Smooth muscle cell (in vitro differentiated cells): ENCODE measurements at regions not wholly inside any gene's neighbourhood (a gene's known extent, or its start where the extent isn't known, plus 50 kb on each side); places are given as distances from the start of the nearest gene placed in this dataset.

Experiments
- DNase-seq: peaks from one replicate; lab custom pipeline; 2025; ENCODE audit not compliant: unreplicated experiment; lab: John Stamatoyannopoulos, UW
- H2AFZ ChIP-seq: fragments of 200-600 bp; sonication (generic); 2 replicates; pipeline ENCODE4 v1.6.0; 2016; ENCODE audit warnings: antibody characterized with exemption, low read depth, mild to moderate bottlenecking
- H3F3A ChIP-seq: fragments of 200-600 bp; sonication (generic); 2 replicates; pipeline ENCODE4 v1.6.0; 2017; ENCODE audit warnings: antibody characterized with exemption, low read depth
- H3K27ac ChIP-seq: fragments of 200-600 bp; sonication (generic); 2 replicates; pipeline ENCODE4 v1.5.1; 2016; ENCODE audit warnings: low read depth, mild to moderate bottlenecking
- H3K27me3 ChIP-seq: fragments of 200-600 bp; sonication (generic); 2 replicates; pipeline ENCODE4 v1.6.1; 2016; ENCODE audit warnings: low read depth, mild to moderate bottlenecking
- H3K36me3 ChIP-seq: fragments of 200-600 bp; sonication (generic); 2 replicates; pipeline ENCODE4 v1.5.1; 2016; ENCODE audit warnings: low read depth
- H3K4me1 ChIP-seq: fragments of 200-600 bp; sonication (generic); 2 replicates; pipeline ENCODE4 v1.5.1; 2016; ENCODE audit warnings: low read depth
- H3K4me2 ChIP-seq: fragments of 200-600 bp; sonication (generic); 2 replicates; pipeline ENCODE4 v1.6.0; 2016; ENCODE audit warnings: mild to moderate bottlenecking
- H3K4me3 ChIP-seq: fragments of 200-600 bp; sonication (generic); 2 replicates; pipeline ENCODE4 v1.5.1; 2016; ENCODE audit warnings: mild to moderate bottlenecking
- H3K79me2 ChIP-seq: fragments of 200-600 bp; sonication (generic); 2 replicates; pipeline ENCODE4 v1.6.0; 2016; ENCODE audit warnings: low read depth, mild to moderate bottlenecking
- H3K9ac ChIP-seq: fragments of 200-600 bp; sonication (generic); 2 replicates; pipeline ENCODE4 v1.6.0; 2016; ENCODE audit warnings: low read depth
- H3K9me3 ChIP-seq: fragments of 200-600 bp; sonication (generic); replicated peaks from 2 replicates; pipeline ENCODE4 v1.5.1; 2016; ENCODE audit warnings: low read depth
- H4K20me1 ChIP-seq: fragments of 200-600 bp; sonication (generic); 2 replicates; pipeline ENCODE4 v1.6.0; 2016; ENCODE audit warnings: low read depth
- WGBS: methylation state at CpG from one replicate; pipeline ENCODE4 v1.1.7; 2016; ENCODE audit warnings: low lambda C conversion rate; 5-methylcytosine and 5-hydroxymethylcytosine counted together
- TF ChIP-seq, protein P1 (sequence below): fragments of 200-600 bp; sonication (generic); IDR thresholded peaks from 2 replicates; pipeline ENCODE4 v1.5.1; 2017; ENCODE audit warnings: borderline replicate concordance, mild to moderate bottlenecking, antibody characterized with exemption; ENCODE audit not compliant: insufficient read depth, poor library complexity, severe bottlenecking

DNA sequence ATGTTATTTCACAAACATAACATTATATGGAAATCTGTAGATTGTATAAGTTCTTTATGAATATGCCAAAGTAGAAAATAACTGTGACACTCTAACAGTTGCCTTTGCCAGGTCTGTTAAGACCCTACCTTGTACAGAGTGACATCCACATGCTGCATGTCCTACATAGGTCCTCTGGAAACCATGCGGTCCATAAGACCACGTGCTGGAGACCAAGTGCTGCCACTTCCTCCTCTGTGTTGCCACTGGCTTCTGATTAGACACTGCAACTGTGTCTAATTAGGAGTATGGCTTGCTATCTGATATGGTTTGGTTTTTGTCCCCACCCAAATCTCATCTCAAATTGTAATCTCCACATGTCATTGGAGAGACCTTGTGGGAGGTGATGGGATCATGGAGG, 855.5 kb upstream of the SEMA6D start:
- 98% methylated on average over 2 of the region's 2 CpGs for WGBS
- no peak overlapping the region for H3K9ac ChIP-seq
- H3F3A ChIP-seq: no peaks in the 10 kb centered on the region
- no peak overlapping the region for H2AFZ ChIP-seq
- no peaks in the 10 kb centered on the region for H3K4me1 ChIP-seq
- no peaks in the 10 kb centered on the region for H4K20me1 ChIP-seq
- H3K27me3 ChIP-seq: no peaks in the 10 kb centered on the region
- no peaks in the 10 kb centered on the region for H3K9me3 ChIP-seq
- TF ChIP-seq, protein P1, sequence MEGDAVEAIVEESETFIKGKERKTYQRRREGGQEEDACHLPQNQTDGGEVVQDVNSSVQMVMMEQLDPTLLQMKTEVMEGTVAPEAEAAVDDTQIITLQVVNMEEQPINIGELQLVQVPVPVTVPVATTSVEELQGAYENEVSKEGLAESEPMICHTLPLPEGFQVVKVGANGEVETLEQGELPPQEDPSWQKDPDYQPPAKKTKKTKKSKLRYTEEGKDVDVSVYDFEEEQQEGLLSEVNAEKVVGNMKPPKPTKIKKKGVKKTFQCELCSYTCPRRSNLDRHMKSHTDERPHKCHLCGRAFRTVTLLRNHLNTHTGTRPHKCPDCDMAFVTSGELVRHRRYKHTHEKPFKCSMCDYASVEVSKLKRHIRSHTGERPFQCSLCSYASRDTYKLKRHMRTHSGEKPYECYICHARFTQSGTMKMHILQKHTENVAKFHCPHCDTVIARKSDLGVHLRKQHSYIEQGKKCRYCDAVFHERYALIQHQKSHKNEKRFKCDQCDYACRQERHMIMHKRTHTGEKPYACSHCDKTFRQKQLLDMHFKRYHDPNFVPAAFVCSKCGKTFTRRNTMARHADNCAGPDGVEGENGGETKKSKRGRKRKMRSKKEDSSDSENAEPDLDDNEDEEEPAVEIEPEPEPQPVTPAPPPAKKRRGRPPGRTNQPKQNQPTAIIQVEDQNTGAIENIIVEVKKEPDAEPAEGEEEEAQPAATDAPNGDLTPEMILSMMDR: no peak
- DNase-seq: no peak
- H3K27ac ChIP-seq: no peak overlapping the region
- no peaks in the 10 kb centered on the region for H3K36me3 ChIP-seq
- no peak overlapping the region for H3K4me2 ChIP-seq
- H3K79me2 ChIP-seq: no peaks in the 10 kb centered on the region
- H3K4me3 ChIP-seq: no peak overlapping the region

DNA sequence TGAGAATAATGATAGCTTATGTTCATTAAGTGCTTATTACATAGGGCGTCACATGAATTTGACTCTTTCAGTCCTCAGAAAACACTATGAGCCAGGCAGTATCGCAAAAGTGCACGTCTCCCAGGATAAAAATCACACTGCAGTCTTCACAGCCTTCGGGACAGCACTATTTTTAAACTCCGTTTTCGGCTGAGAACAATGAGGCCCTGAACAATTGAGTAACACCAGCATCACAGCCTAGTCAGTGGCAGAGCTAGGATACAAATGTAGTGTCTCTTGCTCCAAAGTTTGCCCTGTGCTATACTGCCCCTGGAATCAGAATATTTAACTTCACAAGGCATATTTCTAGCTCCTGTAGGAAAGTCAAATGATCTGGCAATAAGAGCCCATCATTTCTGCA, 852.1 kb upstream of the SEMA6D start:
- Histone ChIP-seq H2AFZ (no peak overlapping the region), H4K20me1 (no peaks in the 10 kb centered on the region), H3K9ac (no peak overlapping the region), H3K9me3 (no peaks in the 10 kb centered on the region), H3K27ac (no peak overlapping the region), H3F3A (no peaks in the 10 kb centered on the region), H3K27me3 (no peaks in the 10 kb centered on the region), H3K79me2 (no peaks in the 10 kb centered on the region), H3K4me2 (no peak overlapping the region), H3K4me3 (no peak overlapping the region), H3K36me3 (no peaks in the 10 kb centered on the region), H3K4me1 (no peaks in the 10 kb centered on the region)
- DNase-seq: no peak
- TF ChIP-seq, protein P1: no peak
- 87% methylated on average over 6 of the region's 6 CpGs for WGBS

DNA sequence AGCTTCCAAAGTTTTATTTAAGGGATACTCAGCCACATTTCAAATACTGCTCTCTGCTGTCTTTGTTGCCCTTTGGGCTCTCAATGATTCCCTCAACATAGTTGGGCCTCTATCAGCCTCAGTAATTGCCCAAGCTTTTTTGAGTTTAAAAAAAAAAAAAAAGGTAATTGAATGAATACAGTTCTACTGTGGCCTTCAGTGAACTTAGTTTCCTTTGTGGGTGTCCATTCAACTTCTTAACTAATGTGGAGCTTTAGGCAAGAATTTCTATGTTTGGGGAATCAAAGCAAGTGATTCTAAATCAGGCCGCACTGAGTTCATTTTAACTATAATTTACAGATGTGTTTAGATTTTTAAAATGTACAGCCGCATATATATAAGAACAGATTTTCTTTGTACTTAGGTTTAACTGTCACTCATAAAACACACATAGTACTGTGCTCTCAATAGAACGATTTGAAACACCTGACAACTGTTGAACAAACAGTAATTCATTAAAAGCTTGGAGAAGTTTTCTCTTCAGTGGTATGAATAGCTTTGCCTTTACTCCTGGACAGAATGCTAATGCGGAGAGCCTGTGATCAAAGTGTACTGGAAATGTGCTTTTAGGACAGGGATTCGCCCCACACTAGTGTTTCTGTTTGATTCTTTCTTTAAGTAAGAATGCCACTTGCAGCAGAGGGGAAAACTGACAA, 844.9 kb upstream of the SEMA6D start:
- H3K4me3 ChIP-seq: no peak overlapping the region
- H3F3A ChIP-seq: no peaks in the 10 kb centered on the region
- no peak for DNase-seq
- H3K9me3 ChIP-seq: no peaks in the 10 kb centered on the region
- no peak overlapping the region for H3K4me2 ChIP-seq
- H3K4me1 ChIP-seq: peaks cover 6% of the 10 kb centered on the region
- H3K27me3 ChIP-seq: no peaks in the 10 kb centered on the region
- no peak overlapping the region for H3K27ac ChIP-seq
- no peaks in the 10 kb centered on the region for H3K36me3 ChIP-seq
- no peaks in the 10 kb centered on the region for H3K79me2 ChIP-seq
- TF ChIP-seq, protein P1: no peak
- WGBS: 94% methylated on average over 5 of the region's 5 CpGs
- H3K9ac ChIP-seq: no peak overlapping the region
- no peaks in the 10 kb centered on the region for H4K20me1 ChIP-seq
- no peak overlapping the region for H2AFZ ChIP-seq

DNA sequence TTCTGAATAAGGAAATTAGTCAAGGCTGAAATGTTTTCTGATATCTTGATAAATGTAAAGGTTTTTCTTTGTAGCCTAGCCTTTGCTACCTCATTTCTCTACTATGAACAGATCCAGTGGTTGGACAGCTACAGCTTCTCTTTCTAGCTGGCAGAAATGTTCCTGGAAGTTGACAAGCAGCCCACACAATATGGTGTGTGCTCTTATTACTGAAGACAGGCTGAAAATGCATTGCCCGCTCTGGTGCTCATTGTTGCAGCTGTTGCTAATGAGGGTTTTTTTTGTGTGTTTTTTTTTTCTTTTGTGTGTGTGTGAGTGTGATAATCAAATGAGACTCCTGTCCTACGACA, 844.3 kb upstream of the SEMA6D start:
- no peak for DNase-seq
- WGBS: 93% methylated on average over 2 of the region's 2 CpGs
- Histone ChIP-seq H3K36me3 (no peaks in the 10 kb centered on the region), H3K9me3 (no peaks in the 10 kb centered on the region), H2AFZ (no peak overlapping the region), H3K4me3 (no peak overlapping the region), H3K4me1 (peaks cover 6% of the 10 kb centered on the region), H3F3A (no peaks in the 10 kb centered on the region), H4K20me1 (no peaks in the 10 kb centered on the region), H3K27ac (no peak overlapping the region), H3K27me3 (no peaks in the 10 kb centered on the region), H3K4me2 (no peak overlapping the region), H3K79me2 (no peaks in the 10 kb centered on the region), H3K9ac (no peak overlapping the region)
- TF ChIP-seq, protein P1: no peak
